Neural cell (in vitro differentiated cells): ENCODE measurements at regions not wholly inside any gene's neighbourhood (a gene's known extent, or its start where the extent isn't known, plus 50 kb on each side); places are given as distances from the start of the nearest gene placed in this dataset.

ENCODE experiments used
- H2AFZ ChIP-seq: fragments of 200-600, 300-800 bp; sonication (generic), shearing (Covaris generic); 2 replicates; pipeline ENCODE4 v1.6.0; 2014; ENCODE audit warnings: low read depth, mild to moderate bottlenecking, antibody characterized with exemption, low read length, moderate library complexity
- H3F3A ChIP-seq: fragments of 200-600 bp; shearing (Covaris generic); 2 replicates; pipeline ENCODE4 v1.6.1; 2016; ENCODE audit warnings: mild to moderate bottlenecking, moderate library complexity, mixed read lengths, antibody characterized with exemption, low read length; ENCODE audit not compliant: insufficient read depth, poor library complexity, severe bottlenecking
- H3K27ac ChIP-seq: fragments of 200-600, 300-800 bp; sonication (generic), shearing (Covaris generic); 2 replicates; pipeline ENCODE4 v1.5.1; 2014; ENCODE audit warnings: mild to moderate bottlenecking, low read length, moderate library complexity
- H3K27me3 ChIP-seq: fragments of 300-800, 200-600 bp; sonication (generic), shearing (Covaris generic); 2 replicates; pipeline ENCODE4 v1.6.0; 2014; ENCODE audit warnings: mild to moderate bottlenecking, low read depth, low read length, moderate library complexity; ENCODE audit not compliant: insufficient read depth
- H3K36me3 ChIP-seq: fragments of 300-800, 200-600 bp; sonication (generic), shearing (Covaris generic); 2 replicates; pipeline ENCODE4 v1.5.1; 2014; ENCODE audit warnings: mild to moderate bottlenecking, antibody characterized with exemption, low read length, moderate library complexity; ENCODE audit not compliant: insufficient read depth
- H3K4me2 ChIP-seq: fragments of 300-800, 200-600 bp; sonication (generic), shearing (Covaris generic); 2 replicates; pipeline ENCODE4 v1.6.0; 2014; ENCODE audit warnings: mild to moderate bottlenecking, low read length
- H3K4me3 ChIP-seq: fragments of 300-800, 200-600 bp; sonication (generic), shearing (Covaris generic); 2 replicates; pipeline ENCODE4 v1.5.1; 2014; ENCODE audit warnings: mild to moderate bottlenecking, low read length, moderate library complexity
- H3K79me2 ChIP-seq: fragments of 200-600 bp; shearing (Covaris generic); replicated peaks from 2 replicates; pipeline ENCODE4 v1.6.0; 2014; ENCODE audit warnings: mild to moderate bottlenecking, low read length, moderate library complexity; ENCODE audit not compliant: insufficient read depth
- H3K9ac ChIP-seq: fragments of 300-800, 200-600 bp; sonication (generic), shearing (Covaris generic); 2 replicates; pipeline ENCODE4 v1.6.1; 2016; ENCODE audit warnings: mild to moderate bottlenecking, low read length, mixed read lengths
- H3K9me2 ChIP-seq: fragments of 200-600 bp; shearing (Covaris generic); 2 replicates; pipeline ENCODE4 v1.6.1; 2016; ENCODE audit warnings: mild to moderate bottlenecking, low read length, mixed read lengths; ENCODE audit not compliant: insufficient read depth
- H3K9me3 ChIP-seq: fragments of 200-600, 300-800 bp; sonication (generic), shearing (Covaris generic); 2 replicates; pipeline ENCODE4 v1.6.1; 2016; ENCODE audit warnings: mild to moderate bottlenecking, mixed run types, low read length, moderate library complexity, mixed read lengths
- H4K20me1 ChIP-seq: fragments of 200-600 bp; shearing (Covaris generic); 2 replicates; pipeline ENCODE4 v1.6.1; 2016; ENCODE audit warnings: mild to moderate bottlenecking, mixed run types; ENCODE audit not compliant: insufficient read depth
- EP300 ChIP-seq: fragments of 450-650 bp; conservative IDR thresholded peaks from 2 replicates; pipeline ENCODE4 v1.6.1; 2014; ENCODE audit warnings: antibody characterized with exemption, mild to moderate bottlenecking, moderate library complexity; ENCODE audit not compliant: poor library complexity, severe bottlenecking
- EZH2 ChIP-seq: fragments of 200-600, 300-800 bp; shearing (Covaris generic), sonication (generic); IDR thresholded peaks from 2 replicates; pipeline ENCODE4 v1.6.1; 2014; ENCODE audit warnings: antibody characterized with exemption, low read length, borderline replicate concordance, mild to moderate bottlenecking; ENCODE audit not compliant: insufficient read depth, poor library complexity, severe bottlenecking
- MXI1 ChIP-seq: fragments of 450-650 bp; conservative IDR thresholded peaks from 2 replicates; pipeline ENCODE4 v1.6.1; 2014; ENCODE audit warnings: antibody characterized with exemption, mild to moderate bottlenecking; ENCODE audit not compliant: poor library complexity, severe bottlenecking
- POLR2AphosphoS5 ChIP-seq: IDR thresholded peaks from 2 replicates; pipeline ENCODE4 v1.6.1; 2012
- RAD21 ChIP-seq: fragments of 450-650 bp; conservative IDR thresholded peaks from 2 replicates; pipeline ENCODE4 v1.6.1; 2014; ENCODE audit warnings: antibody characterized with exemption, mild to moderate bottlenecking, moderate library complexity
- SMC3 ChIP-seq: fragments of 450-650 bp; conservative IDR thresholded peaks from 2 replicates; pipeline ENCODE4 v1.6.1; 2014; ENCODE audit warnings: antibody characterized with exemption, mild to moderate bottlenecking, moderate library complexity; ENCODE audit not compliant: poor library complexity
- TAF1 ChIP-seq: IDR thresholded peaks from 2 replicates; pipeline ENCODE4 v1.6.1; 2012; ENCODE audit warnings: low read depth
- TF ChIP-seq, protein P1 (sequence below): fragments of 450-650 bp; IDR thresholded peaks from 2 replicates; pipeline ENCODE4 v1.5.1; 2014; ENCODE audit warnings: antibody characterized with exemption, mild to moderate bottlenecking, moderate library complexity; ENCODE audit not compliant: poor library complexity, severe bottlenecking
- TF ChIP-seq, protein P2 (sequence below): IDR thresholded peaks from 2 replicates; pipeline ENCODE4 v1.6.1; 2012; ENCODE audit warnings: borderline replicate concordance

DNA sequence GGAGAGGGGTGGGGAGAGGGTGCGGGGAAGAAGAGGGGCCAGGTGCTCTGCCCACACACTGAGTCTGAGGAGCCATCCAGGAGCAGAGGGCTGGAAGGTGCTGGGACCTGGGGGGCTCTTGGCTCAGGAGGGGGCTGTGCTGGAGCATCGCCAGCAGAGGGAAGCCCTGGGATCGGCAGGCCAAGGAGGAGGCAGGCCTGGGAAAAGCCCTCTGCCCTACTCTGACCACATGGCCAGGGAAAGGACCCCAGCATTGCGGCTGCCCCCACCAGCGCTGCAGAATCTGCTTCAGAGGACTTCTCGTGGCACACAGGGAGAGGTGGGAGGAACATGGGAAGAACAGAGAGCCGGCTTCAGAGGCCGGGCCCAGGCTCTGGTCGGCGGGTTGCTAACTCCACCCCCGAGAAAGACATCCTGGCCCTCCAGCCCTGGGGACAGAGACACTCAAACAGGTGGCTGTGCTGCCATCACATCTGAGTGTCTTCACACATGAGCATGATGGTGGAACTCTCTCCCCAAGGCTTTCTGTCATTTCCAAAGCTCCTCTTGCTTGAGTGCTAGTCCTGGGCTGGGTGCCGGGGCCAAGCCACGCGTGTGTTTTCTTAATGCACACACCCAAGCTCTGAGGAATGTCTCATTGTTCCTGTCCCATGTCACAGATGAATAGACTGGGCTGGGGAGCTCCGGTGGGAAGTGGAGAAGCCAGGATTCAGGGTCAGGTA, 1378.0 kb downstream of the BRD1 start:
- H3K27ac ChIP-seq, result no peak overlapping the region
- no peaks in the 10 kb centered on the region for H4K20me1 ChIP-seq
- TF ChIP-seq EZH2 (no peak), SMC3 (no peak), EP300 (no peak), POLR2AphosphoS5 (no peak), TAF1 (no peak), MXI1 (no peak), RAD21 (no peak)
- TF ChIP-seq, protein P1, sequence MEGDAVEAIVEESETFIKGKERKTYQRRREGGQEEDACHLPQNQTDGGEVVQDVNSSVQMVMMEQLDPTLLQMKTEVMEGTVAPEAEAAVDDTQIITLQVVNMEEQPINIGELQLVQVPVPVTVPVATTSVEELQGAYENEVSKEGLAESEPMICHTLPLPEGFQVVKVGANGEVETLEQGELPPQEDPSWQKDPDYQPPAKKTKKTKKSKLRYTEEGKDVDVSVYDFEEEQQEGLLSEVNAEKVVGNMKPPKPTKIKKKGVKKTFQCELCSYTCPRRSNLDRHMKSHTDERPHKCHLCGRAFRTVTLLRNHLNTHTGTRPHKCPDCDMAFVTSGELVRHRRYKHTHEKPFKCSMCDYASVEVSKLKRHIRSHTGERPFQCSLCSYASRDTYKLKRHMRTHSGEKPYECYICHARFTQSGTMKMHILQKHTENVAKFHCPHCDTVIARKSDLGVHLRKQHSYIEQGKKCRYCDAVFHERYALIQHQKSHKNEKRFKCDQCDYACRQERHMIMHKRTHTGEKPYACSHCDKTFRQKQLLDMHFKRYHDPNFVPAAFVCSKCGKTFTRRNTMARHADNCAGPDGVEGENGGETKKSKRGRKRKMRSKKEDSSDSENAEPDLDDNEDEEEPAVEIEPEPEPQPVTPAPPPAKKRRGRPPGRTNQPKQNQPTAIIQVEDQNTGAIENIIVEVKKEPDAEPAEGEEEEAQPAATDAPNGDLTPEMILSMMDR, result no peak
- TF ChIP-seq, protein P2, sequence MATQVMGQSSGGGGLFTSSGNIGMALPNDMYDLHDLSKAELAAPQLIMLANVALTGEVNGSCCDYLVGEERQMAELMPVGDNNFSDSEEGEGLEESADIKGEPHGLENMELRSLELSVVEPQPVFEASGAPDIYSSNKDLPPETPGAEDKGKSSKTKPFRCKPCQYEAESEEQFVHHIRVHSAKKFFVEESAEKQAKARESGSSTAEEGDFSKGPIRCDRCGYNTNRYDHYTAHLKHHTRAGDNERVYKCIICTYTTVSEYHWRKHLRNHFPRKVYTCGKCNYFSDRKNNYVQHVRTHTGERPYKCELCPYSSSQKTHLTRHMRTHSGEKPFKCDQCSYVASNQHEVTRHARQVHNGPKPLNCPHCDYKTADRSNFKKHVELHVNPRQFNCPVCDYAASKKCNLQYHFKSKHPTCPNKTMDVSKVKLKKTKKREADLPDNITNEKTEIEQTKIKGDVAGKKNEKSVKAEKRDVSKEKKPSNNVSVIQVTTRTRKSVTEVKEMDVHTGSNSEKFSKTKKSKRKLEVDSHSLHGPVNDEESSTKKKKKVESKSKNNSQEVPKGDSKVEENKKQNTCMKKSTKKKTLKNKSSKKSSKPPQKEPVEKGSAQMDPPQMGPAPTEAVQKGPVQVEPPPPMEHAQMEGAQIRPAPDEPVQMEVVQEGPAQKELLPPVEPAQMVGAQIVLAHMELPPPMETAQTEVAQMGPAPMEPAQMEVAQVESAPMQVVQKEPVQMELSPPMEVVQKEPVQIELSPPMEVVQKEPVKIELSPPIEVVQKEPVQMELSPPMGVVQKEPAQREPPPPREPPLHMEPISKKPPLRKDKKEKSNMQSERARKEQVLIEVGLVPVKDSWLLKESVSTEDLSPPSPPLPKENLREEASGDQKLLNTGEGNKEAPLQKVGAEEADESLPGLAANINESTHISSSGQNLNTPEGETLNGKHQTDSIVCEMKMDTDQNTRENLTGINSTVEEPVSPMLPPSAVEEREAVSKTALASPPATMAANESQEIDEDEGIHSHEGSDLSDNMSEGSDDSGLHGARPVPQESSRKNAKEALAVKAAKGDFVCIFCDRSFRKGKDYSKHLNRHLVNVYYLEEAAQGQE, result no peak

DNA sequence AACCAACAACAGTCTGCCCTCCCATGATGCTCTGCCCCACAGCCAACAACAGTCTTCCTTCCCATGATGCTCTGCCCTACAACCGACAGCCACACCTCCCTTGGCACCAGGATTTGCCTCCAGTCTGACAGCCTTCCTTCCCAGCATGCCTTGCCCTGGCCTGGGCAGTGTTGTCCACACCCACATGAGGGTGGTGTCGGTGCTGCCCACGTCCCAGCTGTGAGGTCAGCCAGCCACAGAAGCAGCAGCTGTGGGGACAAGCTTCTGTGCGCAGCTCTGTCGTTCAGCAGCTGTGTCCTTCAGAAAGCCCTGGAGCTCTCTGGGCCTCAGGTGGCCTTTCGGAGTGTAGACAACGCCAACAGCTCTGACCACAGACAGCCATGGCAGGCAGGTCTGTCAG, 1378.9 kb downstream of the BRD1 start:
- Histone ChIP-seq H3K4me2 (no peak overlapping the region), H3K9ac (no peak overlapping the region), H3K9me3 (no peaks in the 10 kb centered on the region), H3K4me3 (no peak overlapping the region), H3K36me3 (no peaks in the 10 kb centered on the region), H3K27ac (no peak overlapping the region), H3K79me2 (no peaks in the 10 kb centered on the region), H4K20me1 (no peaks in the 10 kb centered on the region), H3K27me3 (no peaks in the 10 kb centered on the region), H3F3A (no peaks in the 10 kb centered on the region), H3K9me2 (no peaks in the 10 kb centered on the region), H2AFZ (no peak overlapping the region)
- TF ChIP-seq, protein P1, result no peak
- no peak for TF ChIP-seq POLR2AphosphoS5
- TF ChIP-seq TAF1, result no peak
- TF ChIP-seq MXI1, result no peak
- TF ChIP-seq EZH2, result no peak
- TF ChIP-seq EP300, result no peak
- no peak for TF ChIP-seq SMC3
- TF ChIP-seq, protein P2, result no peak
- no peak for TF ChIP-seq RAD21

More for the DNA sequence above, 1378.0 kb downstream of the BRD1 start:
- Histone ChIP-seq H3K79me2 (no peaks in the 10 kb centered on the region), H3F3A (no peaks in the 10 kb centered on the region), H3K36me3 (no peaks in the 10 kb centered on the region), H2AFZ (no peak overlapping the region), H3K9ac (no peak overlapping the region), H3K4me3 (no peak overlapping the region), H3K27me3 (no peaks in the 10 kb centered on the region), H3K9me2 (no peaks in the 10 kb centered on the region), H3K4me2 (no peak overlapping the region), H3K9me3 (no peaks in the 10 kb centered on the region)
